Amniotic stem cell (primary cell): ENCODE measurements at regions not wholly inside any gene's neighbourhood (a gene's known extent, or its start where the extent isn't known, plus 50 kb on each side); places are given as distances from the start of the nearest gene placed in this dataset.
"Not testable (repeated sequence)": the region's sequence is repeated elsewhere in the genome, so short reads cannot be mapped to it uniquely, and the experiment has no call there.

ENCODE experiments used
- DNase-seq: peaks from one replicate; lab custom pipeline; 2025; lab: John Stamatoyannopoulos, UW

GRCh38 chr9:83191154-83191553, 128.2 kb upstream of the RASEF start:
- DNase-seq: no peak

GRCh38 chr9:83189026-83189425, 126.1 kb upstream of the RASEF start:
- not testable (repeated sequence) for DNase-seq

GRCh38 chr9:83188277-83188676, 125.3 kb upstream of the RASEF start:
- no peak for DNase-seq

GRCh38 chr9:83186155-83186737, 123.3 kb upstream of the RASEF start:
- DNase-seq: no peak

GRCh38 chr9:83185488-83186154, 122.7 kb upstream of the RASEF start:
- DNase-seq: no peak

GRCh38 chr9:83183621-83184020, 120.7 kb upstream of the RASEF start:
- DNase-seq: no peak

- no peak for DNase-seq
Measured at GRCh38 chr9:83182071-83182470, 119.1 kb upstream of the RASEF start.

GRCh38 chr9:83178717-83179116, 115.8 kb upstream of the RASEF start:
- no peak for DNase-seq

GRCh38 chr9:83177747-83178146, 114.8 kb upstream of the RASEF start:
- no peak for DNase-seq

- no peak for DNase-seq
Measured at GRCh38 chr9:83167126-83167525, 104.2 kb upstream of the RASEF start.

- DNase-seq: no peak
Measured at GRCh38 chr9:83166372-83166771, 103.4 kb upstream of the RASEF start.

GRCh38 chr9:83155733-83156132, 92.8 kb upstream of the RASEF start:
- DNase-seq: no peak

- no peak for DNase-seq
Measured at GRCh38 chr9:83154821-83155220, 91.9 kb upstream of the RASEF start.

- DNase-seq: peak; percentile 1
Measured at GRCh38 chr9:83154087-83154736, 91.3 kb upstream of the RASEF start.

- DNase-seq: no peak
Measured at GRCh38 chr9:83153030-83153429, 90.1 kb upstream of the RASEF start.

- DNase-seq: no peak
Measured at GRCh38 chr9:83151627-83152137, 88.7 kb upstream of the RASEF start.

- DNase-seq: no peak
Measured at GRCh38 chr9:83147315-83148149, 84.6 kb upstream of the RASEF start.

- no peak for DNase-seq
Measured at GRCh38 chr9:83146325-83146724, 83.4 kb upstream of the RASEF start.

GRCh38 chr9:83144492-83144891, 81.5 kb upstream of the RASEF start:
- DNase-seq: no peak

- DNase-seq: no peak
Measured at GRCh38 chr9:83142389-83142788, 79.4 kb upstream of the RASEF start.

GRCh38 chr9:83141887-83142286, 78.9 kb upstream of the RASEF start:
- DNase-seq: no peak

GRCh38 chr9:83140061-83140460, 77.1 kb upstream of the RASEF start:
- no peak for DNase-seq
